T47D (cell line): ENCODE measurements at regions not wholly inside any gene's neighbourhood (a gene's known extent, or its start where the extent isn't known, plus 50 kb on each side); places are given as distances from the start of the nearest gene placed in this dataset.

Experiments
- DNase-seq, 2 experiments: peaks; one replicate each; pipeline versions ENCODE4 v3.0.0 to v3.0.0-alpha.2; 2011 to 2012; ENCODE audit warnings: low read depth in 1 of 2, low spot score in 1 of 2
- JUND ChIP-seq: IDR thresholded peaks from 2 replicates; pipeline ENCODE4 v1.6.1; 2012; ENCODE audit warnings: low read depth
- in situ Hi-C: cut with HindIII; loops from 2 replicates; pipeline ENCODE4 v1.10.0; 2016; ENCODE audit warnings: low sequenced_read_pairs, low pct_unique_long_range_greater_than_20kb

DNA sequence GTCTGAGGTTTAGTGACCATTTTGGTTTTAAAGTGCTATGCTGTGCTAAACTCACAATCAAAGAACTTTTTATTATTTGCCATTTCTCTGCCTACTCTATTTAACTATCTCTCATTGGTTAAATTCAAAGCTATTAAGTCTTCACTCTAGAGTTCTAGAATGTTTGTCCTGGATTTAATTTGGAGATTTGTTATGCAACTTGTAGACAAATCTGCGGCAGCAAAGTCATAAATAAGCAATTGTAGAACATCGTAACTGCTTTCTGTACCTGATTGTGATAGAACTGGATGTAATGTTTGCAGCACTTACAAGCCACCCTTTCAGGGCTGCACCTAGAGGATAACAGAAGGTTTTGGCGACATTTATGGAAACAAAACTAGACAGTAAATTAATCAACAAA lies 566.5 kb upstream of the ADGRL2 start:
- in situ Hi-C loops, result no loop called here
- no peak for TF ChIP-seq JUND
- DNase-seq, result no peak

DNA sequence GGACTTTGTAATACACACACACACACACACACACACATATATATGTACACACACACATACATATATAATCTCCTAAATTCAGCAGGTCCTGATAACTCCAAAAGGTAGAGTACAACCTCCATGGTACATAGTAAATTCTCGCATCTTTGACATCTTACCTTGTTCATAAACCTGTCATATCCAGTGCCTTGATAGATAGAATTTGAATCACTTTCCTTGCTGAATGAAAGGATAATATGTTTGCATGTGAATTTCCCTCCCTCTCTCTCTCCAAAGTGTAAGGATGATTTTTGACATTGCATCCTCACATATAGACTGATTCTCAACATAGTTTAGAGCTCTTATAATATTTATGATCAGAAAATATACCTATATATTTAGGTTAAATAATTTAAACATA lies 567.1 kb upstream of the ADGRL2 start:
- in situ Hi-C loops, result no loop called here
- DNase-seq, result no peak
- no peak for TF ChIP-seq JUND

DNA sequence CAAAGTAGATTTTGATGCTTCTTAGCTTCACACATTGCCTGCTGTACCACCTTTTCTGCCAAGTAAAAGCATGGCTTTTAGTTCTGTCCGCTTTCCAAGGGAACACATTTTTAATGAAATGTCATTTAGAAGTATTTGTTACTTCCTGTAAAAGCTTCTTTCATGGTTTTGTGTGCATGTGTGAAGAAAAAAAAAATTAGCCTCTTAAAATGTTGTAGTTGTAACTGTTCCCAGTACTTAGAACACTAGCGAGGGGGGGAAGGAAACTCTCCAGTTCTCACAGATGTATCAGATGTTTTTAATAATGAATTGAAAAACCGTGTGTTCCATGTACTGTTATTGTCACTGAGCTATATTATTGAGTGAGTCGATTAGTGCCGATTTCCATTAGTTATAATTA lies 568.3 kb upstream of the ADGRL2 start:
- no peak for DNase-seq
- in situ Hi-C loops, result no loop called here
- TF ChIP-seq JUND, result no peak

DNA sequence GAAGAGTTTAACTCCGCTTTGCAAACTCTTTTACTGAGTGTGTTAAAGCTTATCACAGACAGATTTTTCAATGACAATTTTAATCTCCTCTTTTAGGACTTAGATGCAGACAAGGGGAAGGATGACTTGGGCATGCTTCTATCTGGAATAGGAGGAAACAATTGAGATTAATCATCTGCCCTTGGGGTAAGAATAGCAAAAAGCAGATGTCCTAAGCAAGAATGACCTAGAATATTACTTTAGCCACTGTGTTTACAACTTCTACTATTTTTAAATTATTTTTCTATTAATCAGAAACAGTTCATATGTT lies 569.0 kb upstream of the ADGRL2 start:
- in situ Hi-C loops, result no loop called here
- no peak for TF ChIP-seq JUND
- no peak for DNase-seq

DNA sequence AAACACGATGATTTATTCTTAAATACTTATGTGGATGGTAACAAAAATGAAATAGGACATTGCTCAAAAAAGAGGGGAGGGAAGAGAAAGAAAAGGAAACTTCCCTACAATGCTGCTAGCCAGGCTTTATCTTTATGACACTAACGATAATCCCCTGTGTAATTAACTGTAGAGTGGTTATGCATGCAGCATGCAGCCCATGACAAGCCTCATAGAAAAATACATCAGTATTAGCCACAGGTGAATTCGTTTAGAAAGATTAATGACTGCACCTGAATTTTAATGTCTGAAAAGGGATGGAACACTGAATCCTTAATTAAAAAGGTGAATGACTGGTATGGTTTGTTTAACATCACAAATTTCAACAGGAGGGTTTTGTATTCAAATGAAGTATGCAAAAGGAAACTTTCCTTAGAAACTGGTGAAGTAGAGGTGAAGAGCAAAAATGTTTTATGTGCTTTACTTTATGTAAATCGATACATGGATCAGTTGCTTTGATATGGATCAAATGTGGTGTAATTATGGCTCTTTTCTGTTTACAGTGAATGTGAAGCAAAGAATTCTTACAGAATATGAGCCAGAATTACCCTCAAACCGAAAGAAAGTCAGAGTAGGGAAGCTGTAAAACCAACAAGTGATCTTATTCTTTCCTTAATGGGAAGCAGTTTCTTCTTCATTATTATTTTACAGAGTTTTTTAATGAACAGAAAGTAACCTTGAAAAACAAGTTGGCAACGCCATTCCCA lies 569.6 kb upstream of the ADGRL2 start:
- in situ Hi-C loops, result no loop called here
- no peak; the same call in 1 of the 2 replicates for TF ChIP-seq JUND
- no peak for DNase-seq

DNA sequence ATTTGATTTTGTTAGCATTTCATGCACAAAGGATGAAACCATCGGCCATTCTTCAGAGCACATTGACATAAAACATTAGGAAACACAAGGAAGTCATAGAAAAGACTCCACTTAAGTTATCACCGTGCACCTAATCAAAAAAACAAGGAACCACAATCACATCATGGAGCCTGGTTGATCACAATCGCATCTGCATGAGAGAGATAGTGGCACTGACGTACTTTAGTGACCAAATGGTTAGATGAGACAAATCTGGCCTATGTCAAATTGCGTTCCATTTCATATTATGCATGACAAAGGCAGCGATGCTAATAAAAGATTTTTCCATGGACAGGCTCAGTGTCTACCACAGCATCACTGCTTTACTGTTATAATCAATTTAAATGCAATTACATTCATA lies 571.8 kb upstream of the ADGRL2 start:
- no peak for DNase-seq
- in situ Hi-C loops, result no loop called here
- TF ChIP-seq JUND, result no peak

DNA sequence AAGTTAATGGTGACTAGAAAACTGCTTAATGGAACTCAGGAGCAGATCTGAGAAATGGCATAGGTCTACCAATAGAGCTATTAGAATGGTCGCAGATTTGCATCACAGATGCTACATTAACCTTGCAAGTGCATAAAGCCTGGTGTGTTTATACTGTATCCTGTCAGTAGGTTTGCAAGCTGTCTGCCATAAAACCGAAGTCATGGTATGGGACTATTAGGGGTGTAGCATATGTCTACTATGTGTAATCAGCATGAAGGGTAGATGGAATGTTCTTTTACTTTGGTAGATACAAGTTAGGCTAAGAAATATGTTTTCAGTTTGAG lies 574.2 kb upstream of the ADGRL2 start:
- TF ChIP-seq JUND, result no peak
- no peak for DNase-seq
- in situ Hi-C loops, result no loop called here

DNA sequence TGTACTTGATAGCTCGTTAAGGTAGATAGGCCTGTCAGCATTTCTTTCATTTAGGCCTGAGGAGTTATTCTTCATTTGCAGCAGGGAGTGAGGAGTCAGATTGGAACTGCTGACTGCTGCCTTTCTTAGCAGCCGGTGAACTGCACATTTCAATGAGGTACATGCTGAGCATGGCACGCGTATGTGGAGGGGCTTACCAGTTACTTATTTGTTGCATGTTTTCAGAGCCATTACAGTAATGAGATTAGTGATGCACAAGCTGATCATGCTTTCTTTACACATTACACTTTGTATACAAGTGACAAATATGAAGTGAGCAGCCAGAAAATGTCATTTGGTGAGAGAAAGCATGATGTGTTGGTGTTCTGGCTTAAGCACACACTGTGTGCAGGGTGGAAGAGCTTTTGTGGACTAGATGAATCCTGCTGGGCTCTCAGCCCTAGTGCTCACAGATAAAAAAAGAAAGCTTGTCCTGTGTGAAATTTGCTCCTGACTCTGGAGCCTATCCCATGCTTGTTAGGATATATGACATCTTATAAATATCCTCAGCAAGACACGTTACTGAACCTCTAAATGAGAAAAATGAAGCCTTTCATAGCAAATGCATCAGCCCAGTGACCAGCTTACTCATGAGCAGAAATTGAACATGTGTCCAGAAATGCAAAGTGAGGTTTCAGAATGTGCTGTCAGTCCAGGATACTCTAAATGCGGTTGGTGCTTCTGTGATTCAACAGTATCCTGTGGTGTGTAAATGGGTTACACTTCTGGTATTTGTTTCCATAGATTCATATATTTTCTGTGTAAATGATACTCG lies 574.7 kb upstream of the ADGRL2 start:
- DNase-seq, result no peak
- no peak for TF ChIP-seq JUND
- in situ Hi-C loops, result no loop called here

DNA sequence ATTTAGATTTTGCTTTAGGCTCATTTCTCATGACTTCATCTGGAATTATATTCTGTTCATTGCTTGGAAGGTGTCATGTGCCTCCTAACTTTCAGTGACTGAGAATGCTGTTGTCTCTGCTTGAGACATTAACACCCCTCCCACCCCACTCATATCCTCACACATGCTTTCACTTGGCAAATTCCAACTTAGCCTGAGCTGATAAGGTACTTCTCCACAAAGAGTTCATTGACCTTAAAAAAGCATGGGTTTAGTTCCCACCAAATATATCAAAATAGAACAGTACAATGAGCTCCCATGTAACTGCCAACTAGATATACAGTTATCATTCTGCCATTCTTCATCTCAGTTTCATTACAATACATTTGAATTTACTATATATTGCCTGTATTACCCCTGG lies 576.5 kb upstream of the ADGRL2 start:
- no peak for TF ChIP-seq JUND
- DNase-seq, result no peak
- in situ Hi-C loops, result no loop called here

DNA sequence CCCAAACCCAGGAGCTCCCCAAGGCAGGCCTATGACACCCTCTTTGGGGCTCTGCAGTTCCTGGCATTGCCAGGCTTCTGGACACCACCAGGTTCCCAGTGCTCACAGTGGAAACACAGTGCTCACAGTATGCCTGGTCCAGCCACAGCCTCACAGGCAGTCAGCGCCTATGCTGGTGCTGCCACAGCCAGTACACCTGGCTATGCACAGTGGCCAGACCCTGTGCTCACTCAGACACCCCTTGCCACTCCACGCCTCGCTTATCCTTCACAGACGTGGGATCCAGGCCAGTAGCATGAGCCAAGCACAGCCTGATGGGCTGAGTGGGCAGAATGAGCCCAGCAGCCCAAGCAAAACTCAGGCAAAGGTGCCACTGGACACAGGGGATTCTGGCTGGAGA lies 579.2 kb upstream of the ADGRL2 start:
- TF ChIP-seq JUND, result no peak
- in situ Hi-C loops, result no loop called here
- no peak for DNase-seq

DNA sequence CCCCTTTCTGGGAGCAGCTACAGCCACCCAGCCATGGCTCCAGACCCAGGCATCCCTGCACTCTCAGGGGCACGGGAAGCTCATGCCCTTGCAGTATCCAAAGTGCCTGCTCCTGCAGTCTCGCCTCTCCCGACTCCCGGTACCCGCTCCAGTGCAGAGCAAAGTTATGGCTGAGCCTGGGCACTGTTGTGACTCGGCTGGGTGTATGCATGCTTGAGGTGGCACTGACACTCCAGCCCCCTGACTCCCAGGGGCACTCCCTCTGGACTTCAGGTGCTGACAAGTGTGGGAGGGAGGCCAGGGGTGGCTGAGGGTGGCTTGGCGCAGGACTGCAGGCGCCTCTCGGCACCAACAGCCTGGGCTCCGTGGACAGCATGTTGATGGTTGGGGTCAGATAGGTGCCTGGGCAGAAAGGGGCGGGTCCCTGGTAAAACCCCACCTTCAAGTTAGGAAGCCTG lies 580.1 kb upstream of the ADGRL2 start:
- no peak for TF ChIP-seq JUND
- no peak for DNase-seq
- in situ Hi-C loops, result no loop called here

DNA sequence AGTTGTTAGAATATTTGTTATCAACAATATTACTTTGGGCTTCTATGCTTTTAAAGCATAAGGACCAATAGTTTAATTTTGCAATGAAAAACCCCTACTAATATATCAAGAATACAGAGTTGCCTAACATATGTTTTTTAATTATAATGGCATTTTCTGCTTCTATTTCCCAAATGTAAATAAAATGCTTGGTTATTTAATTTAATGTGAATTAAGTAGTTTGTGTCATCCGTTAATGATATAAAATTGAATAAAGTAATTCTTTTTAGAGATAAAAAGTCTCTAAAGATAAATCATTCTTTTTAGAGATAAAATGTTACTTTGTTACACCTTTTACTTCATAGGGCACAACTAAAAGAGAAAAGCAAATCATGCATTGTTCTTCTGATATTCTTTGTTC lies 583.7 kb upstream of the ADGRL2 start:
- in situ Hi-C loops, result no loop called here
- DNase-seq, result no peak
- TF ChIP-seq JUND, result no peak

DNA sequence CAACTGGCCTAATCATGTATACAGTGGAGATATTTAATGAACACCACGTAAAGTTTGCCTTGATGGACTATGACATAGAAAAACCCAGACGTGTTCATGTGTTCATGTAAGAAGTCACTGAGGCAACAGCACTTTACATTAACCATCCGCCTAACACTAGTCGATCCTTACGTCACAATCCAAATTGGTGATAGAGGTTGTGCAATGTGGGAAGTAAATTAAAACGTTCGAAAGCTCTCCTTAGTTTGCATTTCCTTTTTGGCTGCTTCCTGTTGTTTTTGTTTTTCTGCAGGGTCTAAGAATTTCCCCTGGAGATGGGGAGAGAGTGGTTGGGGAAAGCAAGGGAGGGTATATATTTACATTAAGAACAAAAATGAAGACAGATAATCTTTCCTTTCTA lies 587.5 kb upstream of the ADGRL2 start:
- TF ChIP-seq JUND, result no peak
- DNase-seq, result no peak
- in situ Hi-C loops, result no loop called here

DNA sequence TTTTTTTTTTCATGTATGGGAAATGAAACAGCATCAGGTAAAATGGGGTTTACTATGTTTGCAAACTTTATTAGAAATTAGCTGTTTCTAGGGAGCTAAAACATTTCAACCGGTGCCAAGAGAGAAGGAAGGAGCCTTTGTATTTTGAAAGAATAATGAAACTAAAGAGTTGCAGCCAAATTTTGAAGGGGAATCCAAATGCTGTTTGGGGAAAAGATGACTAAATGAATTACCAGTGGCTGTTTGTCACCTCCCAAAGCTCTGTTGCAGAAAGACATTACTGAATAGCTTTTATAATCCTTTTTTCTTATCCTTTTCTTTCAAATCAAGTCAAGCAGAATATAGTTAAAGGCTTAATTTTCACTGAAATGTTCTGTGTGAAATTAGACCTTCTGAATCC lies 591.3 kb upstream of the ADGRL2 start:
- TF ChIP-seq JUND, result no peak
- no peak for DNase-seq
- in situ Hi-C loops, result no loop called here
